HG03342 (cell line): ENCODE measurements at regions not wholly inside any gene's neighbourhood (a gene's known extent, or its start where the extent isn't known, plus 50 kb on each side); places are given as distances from the start of the nearest gene placed in this dataset.

ENCODE experiments used
- ATAC-seq: cut with Tn5 transposase; IDR thresholded peaks from one replicate; pipeline ENCODE4 v1.9.1; 2021; ENCODE audit warnings: mild to moderate bottlenecking, moderate library complexity; ENCODE audit not compliant: unreplicated experiment

GRCh38 chr6:82015526-82015925, 232.0 kb downstream of the IBTK start:
- no peak for ATAC-seq

DNA sequence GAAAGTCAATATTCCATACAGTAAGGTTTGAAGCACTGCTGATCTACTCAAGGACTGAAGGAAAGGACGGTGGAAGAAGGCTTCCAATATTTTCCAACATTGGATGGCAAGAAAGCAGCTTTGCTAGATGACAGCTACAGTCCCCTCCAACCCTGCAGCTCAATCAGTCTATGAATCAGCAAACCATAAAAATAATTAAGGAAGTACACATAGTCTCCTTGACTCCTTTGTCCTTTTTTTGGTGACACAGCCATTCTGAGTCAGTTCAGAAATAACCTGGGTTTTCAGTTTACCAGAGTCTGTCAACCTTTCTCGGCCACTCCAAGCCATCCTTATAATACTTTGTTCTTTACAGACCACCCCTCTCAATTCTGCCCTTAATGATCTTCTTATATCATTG, 232.5 kb downstream of the IBTK start:
- ATAC-seq = no peak

GRCh38 chr6:82013561-82014530, 233.7 kb downstream of the IBTK start:
- ATAC-seq = no peak

DNA sequence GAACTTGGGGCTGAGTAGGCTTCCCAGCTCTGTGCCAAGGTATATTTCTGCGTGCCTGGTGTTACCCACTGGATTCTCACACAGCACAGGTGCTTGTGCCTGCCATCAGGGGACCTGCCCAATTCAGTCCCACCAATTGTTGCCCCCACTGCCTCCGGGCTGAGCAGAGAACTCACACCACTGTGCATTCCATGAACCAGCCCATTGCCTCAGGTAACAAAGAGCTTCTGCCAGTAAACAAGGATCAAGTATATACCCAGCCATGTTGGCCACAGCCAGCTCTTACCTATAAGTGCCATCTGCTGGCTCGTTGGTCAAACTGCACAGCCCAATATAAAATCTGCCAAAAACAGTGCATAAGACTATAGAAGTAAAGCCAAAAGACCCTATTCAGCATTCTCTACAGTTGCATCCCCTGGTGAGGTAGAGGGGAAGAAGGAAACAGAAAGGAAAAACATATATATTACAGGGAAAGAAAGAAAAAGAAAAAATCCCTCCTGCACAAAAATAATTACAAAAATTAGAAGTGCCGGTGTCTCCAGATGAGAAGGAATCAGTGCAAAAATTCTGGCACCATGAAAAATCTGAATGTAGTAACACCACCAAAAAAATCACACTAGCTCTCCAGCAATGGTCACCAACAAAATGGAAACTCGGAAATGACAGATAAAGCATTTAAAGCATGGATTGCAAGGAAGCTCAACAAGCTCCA, 241.4 kb downstream of the IBTK start:
- ATAC-seq = peak; percentile 88

- ATAC-seq = no peak
Observed at GRCh38 chr6:82000551-82000950, 247.0 kb downstream of the IBTK start.

DNA sequence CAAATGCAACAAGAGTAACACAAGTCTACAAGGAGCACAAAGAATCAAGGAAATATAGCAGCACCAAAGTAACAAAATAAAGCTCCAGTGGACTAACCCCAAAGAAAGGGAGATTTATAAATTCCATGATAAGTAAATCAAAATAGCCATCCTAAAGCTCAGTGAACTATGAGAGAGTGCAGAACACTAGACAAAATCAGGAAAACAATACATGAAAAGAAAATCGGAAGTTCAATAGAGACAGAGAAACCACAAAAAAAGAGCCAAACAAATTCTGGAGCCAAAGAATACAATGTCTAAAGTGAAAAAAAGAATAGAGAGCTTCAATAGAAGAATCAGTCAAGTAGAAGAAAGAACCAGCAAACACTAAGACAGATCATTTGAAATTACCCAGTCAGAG, 247.3 kb upstream of the TENT5A start:
- ATAC-seq = no peak

GRCh38 chr6:81999270-81999669, 246.8 kb upstream of the TENT5A start:
- ATAC-seq = no peak

DNA sequence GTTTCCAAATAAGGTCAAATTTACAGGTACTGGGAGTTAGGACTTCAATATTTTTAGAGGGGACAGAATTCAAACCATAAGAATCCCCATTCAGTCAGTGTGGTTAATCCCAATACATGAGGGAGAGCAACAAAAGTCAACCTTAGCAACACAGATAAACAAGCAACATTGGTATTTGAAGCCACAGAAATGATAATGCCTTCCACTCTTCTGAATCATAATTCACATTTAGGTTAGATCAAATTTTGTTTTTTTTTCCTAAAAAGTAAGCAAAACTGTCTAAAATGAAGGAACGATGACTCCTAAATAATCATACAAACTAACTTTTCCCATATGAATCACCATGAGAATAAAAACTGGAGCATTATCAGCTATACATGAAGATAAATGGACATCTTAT, 246.0 kb upstream of the TENT5A start:
- no peak for ATAC-seq

DNA sequence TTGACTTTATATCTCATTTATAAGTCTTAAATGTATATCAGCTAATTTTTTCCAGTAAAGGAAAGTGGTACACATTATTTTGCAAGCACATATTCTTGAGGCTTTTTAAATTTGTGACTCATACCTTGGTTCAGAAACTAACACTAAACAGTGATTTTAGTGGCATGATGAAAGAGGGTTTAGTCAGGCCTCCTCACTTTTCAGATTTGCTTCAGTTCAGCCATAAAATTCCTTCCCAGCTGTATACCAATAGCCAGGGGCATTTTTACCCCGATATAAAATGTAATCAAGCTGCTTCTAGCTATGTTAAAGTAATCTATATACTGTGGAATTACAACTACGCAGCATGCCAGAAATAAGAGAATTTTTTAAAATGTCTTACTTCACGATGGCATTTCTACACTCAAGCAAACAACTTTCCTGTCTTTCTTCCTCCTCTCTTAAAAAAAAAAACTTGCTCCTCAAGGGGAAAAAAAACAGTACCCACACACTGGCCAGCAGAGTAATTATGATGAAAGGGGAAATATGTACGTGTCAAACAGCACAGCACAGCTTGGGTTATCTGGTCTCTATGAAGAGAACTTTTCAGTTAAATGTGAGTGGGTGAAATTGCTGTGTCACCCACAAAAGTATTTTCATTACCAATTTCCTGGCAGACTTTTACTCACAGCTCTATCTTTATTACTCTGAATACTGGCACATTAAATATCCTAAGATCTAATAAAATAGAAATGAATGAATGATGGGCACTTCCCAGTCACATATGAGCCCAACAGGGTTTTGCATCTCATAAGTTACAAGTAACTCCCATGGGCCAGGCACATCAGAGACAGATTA, 244.8 kb upstream of the TENT5A start:
- no peak for ATAC-seq

- ATAC-seq = peak; percentile 61
Observed at GRCh38 chr6:81996414-81996813, 243.9 kb upstream of the TENT5A start.

DNA sequence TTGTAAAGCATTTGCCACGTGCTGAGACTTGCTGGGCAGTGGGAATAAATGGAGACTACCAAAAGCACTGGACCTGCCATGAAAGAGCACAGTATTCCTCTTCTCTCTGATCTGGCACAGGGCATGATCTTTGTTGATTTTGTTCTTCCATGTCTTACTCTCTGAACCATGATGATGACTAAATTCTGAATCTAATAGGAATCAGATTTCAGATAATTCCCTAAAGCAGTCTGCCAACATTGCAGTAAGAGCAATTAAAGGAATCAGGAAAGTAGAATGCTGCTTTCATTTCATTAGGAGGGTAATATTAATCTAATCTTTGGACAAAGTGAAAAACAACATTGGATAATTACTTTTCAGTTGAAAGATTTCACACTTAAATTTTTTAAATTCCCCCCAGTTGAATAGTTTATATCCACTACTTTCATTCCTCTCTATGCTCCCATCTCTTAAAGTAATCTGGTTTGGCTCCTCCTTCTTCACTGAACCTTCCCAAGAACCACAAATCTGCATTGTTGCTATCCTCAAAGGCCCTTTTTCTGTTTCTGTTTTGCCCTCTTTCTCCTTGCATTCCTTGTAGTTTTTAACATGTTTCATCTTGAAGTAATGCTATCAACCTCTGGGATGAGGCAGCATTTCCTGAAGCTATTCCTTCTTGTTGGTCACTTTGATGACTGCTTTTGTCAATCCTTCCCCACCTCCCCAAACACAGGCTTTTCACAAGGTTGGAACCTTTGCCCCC, 243.2 kb upstream of the TENT5A start:
- ATAC-seq = no peak

DNA sequence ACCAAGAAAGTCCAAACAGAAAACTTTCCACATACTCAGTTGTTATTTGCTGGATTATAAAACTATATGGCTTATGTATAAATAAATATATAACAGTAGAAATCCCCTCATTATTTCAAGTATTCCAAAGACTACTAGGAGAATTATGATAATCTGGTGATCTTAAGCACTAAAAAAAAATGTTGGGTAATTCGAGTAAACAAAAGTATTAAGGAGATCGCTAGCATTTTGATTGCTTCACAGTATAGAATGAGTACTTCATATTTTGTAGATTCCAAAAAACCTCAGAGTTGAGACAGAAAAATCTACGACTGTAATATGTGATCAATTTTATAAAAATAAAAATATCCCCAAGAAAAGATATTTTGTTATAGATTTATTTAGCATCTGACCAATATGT, 236.4 kb upstream of the TENT5A start:
- ATAC-seq = no peak

GRCh38 chr6:81988446-81988845, 236.0 kb upstream of the TENT5A start:
- ATAC-seq = no peak

DNA sequence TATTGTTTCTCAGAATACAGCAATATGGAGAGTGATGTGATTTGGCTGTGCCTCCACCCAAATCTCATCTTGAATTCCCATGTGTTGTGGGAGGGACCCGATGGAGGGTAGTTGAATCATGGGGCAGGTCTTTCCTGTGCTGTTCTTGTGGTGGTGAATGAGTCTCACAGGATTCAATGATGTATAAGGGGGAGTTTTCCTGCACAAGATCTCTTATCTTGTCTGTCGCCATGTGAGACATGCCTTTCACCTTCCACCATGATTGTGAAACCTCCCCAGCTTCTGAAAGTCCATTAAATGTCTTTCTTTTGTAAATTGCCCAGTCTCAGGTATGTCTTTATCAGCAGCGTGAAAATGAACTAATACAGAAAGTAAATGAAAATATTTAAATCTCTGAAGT, 234.8 kb upstream of the TENT5A start:
- ATAC-seq = no peak

DNA sequence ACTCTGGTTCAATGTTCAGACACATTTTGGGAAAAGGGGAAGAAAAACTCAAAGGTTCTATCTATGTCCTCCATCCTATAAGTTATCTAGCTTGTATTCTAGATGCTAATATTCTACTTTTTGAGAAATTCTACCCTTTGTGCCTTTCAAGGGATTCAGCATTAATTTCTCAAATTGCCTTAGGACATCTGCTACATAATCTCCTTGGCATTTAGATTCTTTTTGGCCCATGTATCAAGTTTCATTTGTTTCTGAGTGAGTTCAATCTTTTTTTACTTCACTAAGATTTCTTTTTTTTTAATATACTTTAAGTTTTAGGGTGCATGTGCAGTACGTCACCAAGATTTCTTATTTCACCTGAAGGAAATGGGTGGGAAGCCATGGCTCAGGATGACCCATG, 232.7 kb upstream of the TENT5A start:
- ATAC-seq = no peak

DNA sequence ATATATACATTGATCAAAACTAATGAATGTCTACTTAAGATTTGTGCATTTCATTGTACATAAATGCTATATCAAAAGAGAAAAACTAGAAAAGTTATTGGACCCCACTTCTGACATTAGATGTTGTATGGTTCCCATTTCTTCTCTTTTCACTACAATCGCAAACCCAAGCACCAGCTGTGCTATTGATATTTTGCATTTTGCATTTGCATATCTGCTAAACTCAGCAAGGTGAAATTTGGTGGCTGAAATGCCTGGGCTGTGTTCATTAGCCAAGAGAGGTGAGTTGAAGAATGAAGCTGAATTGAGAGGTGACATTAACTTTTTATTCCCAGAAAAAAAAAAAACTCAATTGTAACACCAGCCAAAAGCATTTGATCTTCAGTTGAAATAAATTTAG, 232.1 kb upstream of the TENT5A start:
- ATAC-seq = peak; percentile 69

- ATAC-seq = peak; percentile 58
Observed at GRCh38 chr6:81981812-81982211, 229.3 kb upstream of the TENT5A start.

DNA sequence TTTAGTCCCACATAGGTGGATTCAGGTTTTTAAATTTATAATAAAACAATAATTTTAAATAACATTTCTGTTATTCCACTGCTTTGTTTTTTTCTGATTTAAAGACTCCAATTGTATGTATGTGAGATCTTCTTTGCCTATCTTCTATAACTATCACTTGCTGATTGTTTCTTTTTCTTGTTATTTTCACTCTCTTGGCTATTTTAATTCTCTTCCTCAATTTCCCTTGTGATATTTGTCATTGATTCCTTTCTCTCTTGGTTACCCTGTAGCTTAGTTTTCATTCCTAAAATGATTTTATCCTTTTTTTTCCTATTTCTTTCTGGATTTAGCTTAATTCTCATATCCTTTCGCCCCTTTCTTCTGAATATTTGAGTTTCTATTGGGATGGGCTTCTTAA, 227.3 kb upstream of the TENT5A start:
- no peak for ATAC-seq

DNA sequence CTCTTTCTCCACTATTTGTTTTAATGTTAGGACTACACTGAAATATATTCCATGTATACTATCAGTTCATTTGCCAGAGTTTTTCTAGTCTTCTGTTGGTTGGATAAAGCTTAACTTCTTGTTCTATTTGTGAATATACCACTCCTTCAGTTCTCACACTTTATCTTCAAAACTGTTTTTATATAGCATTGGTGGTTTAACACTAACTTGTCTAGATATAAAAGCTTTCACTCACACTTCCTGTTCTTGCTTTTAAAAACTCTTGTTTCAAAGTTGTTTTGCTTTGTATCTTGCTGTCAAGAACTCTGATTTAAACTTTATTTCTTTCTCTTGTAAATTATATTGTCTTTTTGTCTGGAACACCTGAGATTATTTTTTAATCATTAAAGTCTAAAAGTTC, 226.8 kb upstream of the TENT5A start:
- no peak for ATAC-seq

GRCh38 chr6:81978230-81978629, 225.7 kb upstream of the TENT5A start:
- no peak for ATAC-seq

DNA sequence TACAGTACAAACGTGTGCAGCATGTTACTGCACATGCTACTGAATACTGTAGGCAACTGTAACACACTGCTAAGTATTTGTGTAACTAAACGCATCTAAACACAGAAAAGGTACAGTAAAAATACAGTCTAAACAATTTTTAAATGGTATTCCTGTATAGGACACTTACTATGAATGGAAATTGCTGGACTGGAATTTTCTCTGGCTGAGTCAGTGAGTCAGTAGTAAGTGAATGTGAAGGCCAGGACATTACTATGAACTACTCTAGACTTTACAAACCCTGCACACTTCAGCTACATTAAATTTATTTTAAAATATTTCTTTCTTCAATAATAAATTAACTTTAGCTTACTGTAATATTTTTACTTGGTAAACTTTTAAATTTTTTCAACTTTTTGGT, 225.0 kb upstream of the TENT5A start:
- ATAC-seq = no peak
